ENCODE measurements at regions not wholly inside any gene's neighbourhood (a gene's known extent, or its start where the extent isn't known, plus 50 kb on each side); places are given as distances from the start of the nearest gene placed in this dataset.
"Not testable (repeated sequence)": the region's sequence is repeated elsewhere in the genome, so short reads cannot be mapped to it uniquely, and the experiment has no call there.

DNA sequence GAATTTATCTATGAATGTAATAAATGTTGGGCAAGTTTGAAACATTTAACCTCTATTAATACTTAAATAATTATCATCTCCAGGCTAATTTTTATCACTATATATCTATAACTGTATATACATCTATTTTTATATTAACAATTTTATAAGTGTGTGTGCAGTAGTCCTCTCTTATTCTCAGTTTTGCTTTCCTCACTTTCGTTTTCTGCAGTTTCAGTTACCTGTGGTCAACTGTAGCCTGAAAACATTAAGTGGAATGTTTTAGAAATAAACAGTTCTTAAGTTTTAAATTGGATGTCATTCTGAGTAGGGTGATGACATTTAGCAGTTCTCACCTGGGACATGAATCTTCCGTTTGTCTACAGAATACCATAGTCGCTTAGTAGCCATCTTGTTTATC lies 379.4 kb upstream of the MAN1A1 start:
- TF ChIP-seq CTCF (IDR thresholded peaks at IDR 0.05) (no peak), POLR2A (IDR thresholded peaks at IDR 0.05) (no peak)
- Histone ChIP-seq H3K9me3 (no peaks in the 10 kb centered on the region), H3K4me3 (no peak overlapping the region), H3K36me3 (no peaks in the 10 kb centered on the region), H3K27me3 (no peaks in the 10 kb centered on the region), H3K27ac (no peak overlapping the region), H3K4me1 (no peaks in the 10 kb centered on the region)
- DNase-seq (no peak), ATAC-seq (no peak)
- 61 to 74% (median 71%) methylated on average over 3 of the region's 3 CpGs for WGBS, 4 donors
- intact Hi-C loops (cut with DNase I) = loop anchor here in 1 of 10 donors (10.0 kb wide), 1 partner anchor 584 kb away; no protein-coding TSS in a partner anchor

DNA sequence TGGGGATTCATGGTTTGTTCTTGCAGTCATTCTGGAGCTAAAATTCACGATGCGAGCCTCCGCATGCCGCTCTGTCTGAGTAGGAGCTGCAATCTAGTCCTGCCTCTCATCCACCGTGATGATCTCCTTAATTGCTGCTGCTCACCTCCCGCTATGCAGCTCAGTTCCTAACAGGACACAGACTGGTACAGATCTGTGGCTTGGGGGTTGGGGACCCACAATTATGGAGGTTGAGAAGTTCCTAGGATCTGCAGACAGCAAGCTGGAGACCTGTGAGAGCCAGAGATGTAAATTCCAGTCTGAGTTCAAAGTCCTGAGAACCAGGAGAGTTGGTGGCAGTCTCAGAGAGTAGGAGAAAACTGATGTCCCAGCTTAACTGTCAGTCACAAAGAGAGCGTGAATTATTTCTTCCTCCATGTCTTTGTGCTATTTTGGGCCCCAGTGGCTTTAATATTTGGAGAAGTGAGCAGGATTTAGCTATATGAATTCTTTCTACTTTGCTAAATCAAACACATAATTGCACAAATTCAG lies 378.7 kb upstream of the MAN1A1 start:
- ATAC-seq (no peak), DNase-seq (no peak)
- Histone ChIP-seq H3K9me3 (peaks cover 0 to 6% (median 0%) of the 10 kb centered on the region in 12 donors), H3K36me3 (no peaks in the 10 kb centered on the region), H3K27ac (no peak overlapping the region), H3K4me1 (no peaks in the 10 kb centered on the region), H3K4me3 (no peak overlapping the region), H3K27me3 (no peaks in the 10 kb centered on the region)
- WGBS, 4 donors = 91 to 94% (median 93%) methylated on average over 7 of the region's 7 CpGs
- TF ChIP-seq POLR2A (IDR thresholded peaks at IDR 0.05) = no peak
- no peak for TF ChIP-seq CTCF (IDR thresholded peaks at IDR 0.05)
- intact Hi-C loops (cut with DNase I) = loop anchor here in 1 of 10 donors (10.0 kb wide), 1 partner anchor 583 kb away; no protein-coding TSS in a partner anchor

DNA sequence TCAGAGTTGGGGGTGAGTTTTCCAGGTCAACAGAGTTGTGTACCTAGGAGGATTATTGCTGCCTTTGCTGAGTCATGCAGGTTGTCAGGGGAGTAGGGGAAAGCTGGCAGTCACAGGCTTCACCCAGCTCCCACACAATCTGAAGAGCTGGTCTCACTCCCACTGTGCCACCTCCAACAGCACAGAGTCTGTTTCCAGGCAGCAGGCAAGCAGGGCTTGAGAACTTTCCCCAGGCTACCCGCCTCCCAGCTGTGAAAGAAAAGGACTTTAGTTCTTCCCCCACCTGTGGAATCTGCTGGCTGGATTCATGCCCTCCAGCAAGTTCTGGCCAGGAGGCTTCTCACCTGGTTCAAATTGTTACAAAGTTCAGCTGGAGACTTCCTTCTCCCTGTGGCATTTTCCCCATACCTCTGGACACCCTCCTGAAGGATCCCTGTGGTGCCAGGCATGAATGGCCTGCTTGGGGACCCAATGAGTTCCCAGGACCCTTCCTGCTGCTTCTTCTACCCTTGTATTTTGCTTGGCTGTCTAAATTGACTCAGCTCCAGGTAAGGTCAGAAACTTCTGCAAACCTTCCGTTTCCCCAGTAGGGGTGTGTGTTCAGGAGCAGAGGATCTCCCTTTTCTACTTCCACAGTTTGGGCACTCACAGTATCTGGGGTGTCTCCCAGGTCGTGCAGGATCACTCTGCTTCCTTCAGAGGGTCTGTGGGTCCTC lies 378.1 kb upstream of the MAN1A1 start:
- TF ChIP-seq CTCF (IDR thresholded peaks at IDR 0.05) (no peak), POLR2A (IDR thresholded peaks at IDR 0.05) (no peak)
- ATAC-seq = no peak

GRCh38 chr6:119726912-119727311 lies 377.4 kb upstream of the MAN1A1 start:
- peaks cover 0 to 12% (median 0%) of the 10 kb centered on the region in 12 donors for H3K9me3 ChIP-seq
- intact Hi-C loops (cut with DNase I) = loop anchor here in 1 of 10 donors (10.0 kb wide), 1 partner anchor 582 kb away; no protein-coding TSS in a partner anchor
- ATAC-seq, H3K27me3 ChIP-seq, DNase-seq, H3K4me3 ChIP-seq, H3K36me3 ChIP-seq, H3K27ac ChIP-seq, H3K4me1 ChIP-seq: not testable (repeated sequence)

More for the DNA sequence above, 378.1 kb upstream of the MAN1A1 start:
- peaks cover 0 to 11% (median 0%) of the 10 kb centered on the region in 12 donors for H3K9me3 ChIP-seq
- H3K4me1 ChIP-seq = no peaks in the 10 kb centered on the region
- H3K27me3 ChIP-seq = no peaks in the 10 kb centered on the region
- H3K36me3 ChIP-seq = no peaks in the 10 kb centered on the region
- no peak for DNase-seq
- no peak overlapping the region for H3K27ac ChIP-seq
- WGBS, 4 donors = 73 to 80% (median 76%) methylated on average over 3 of the region's 3 CpGs
- intact Hi-C loops (cut with DNase I) = loop anchor here in 1 of 10 donors (10.0 kb wide), 1 partner anchor 583 kb away; no protein-coding TSS in a partner anchor
- no peak overlapping the region for H3K4me3 ChIP-seq

Data from heart left ventricle (tissue), 16 donors.